HEK293 (cell line): ENCODE measurements at regions not wholly inside any gene's neighbourhood (a gene's known extent, or its start where the extent isn't known, plus 50 kb on each side); places are given as distances from the start of the nearest gene placed in this dataset.

Source experiments
- CTCF ChIA-PET: fragments of 350-600 bp; formaldehyde crosslinking; extraction: SDS; loops from one replicate; lab custom pipeline; 2021; ENCODE audit warnings: antibody characterized with exemption; lab: Yijun Ruan, JAX
- POLR2A ChIA-PET: fragments of 300-600 bp; formaldehyde crosslinking; extraction: SDS; loops from one replicate; lab custom pipeline; 2020; ENCODE audit warnings: antibody characterized with exemption, inconsistent platforms; lab: Yijun Ruan, JAX
- H3K27ac ChIP-seq: fragments of 200-500 bp; sonication (Bioruptor generic); 2 replicates; pipeline ENCODE4 v1.5.1; 2014; ENCODE audit warnings: low read depth, low read length, control low read depth, inconsistent platforms; ENCODE audit errors: extremely low read depth
- H3K36me3 ChIP-seq, 2 experiments: fragments of 200-500 bp in 1 of 2; sonication (Bioruptor generic) in 1 of 2; 1 replicate in 1 of 2; 2 replicates in 1 of 2; pipeline ENCODE4 v1.5.1; 2014 to 2017; ENCODE audit warnings: inconsistent platforms in 2 of 2, low read length in 2 of 2; ENCODE audit not compliant: control insufficient read depth in 2 of 2, insufficient read depth in 1 of 2
- H3K4me1 ChIP-seq: fragments of 200-500 bp; sonication (Bioruptor generic); 2 replicates; pipeline ENCODE4 v1.5.1; 2014; ENCODE audit warnings: mild to moderate bottlenecking, low read length, inconsistent platforms; ENCODE audit not compliant: control insufficient read depth, insufficient read depth
- H3K4me3 ChIP-seq: 2 replicates; pipeline ENCODE4 v1.5.1; 2011; ENCODE audit warnings: low read depth, mild to moderate bottlenecking, control low read depth, low read length, moderate library complexity
- H3K9me3 ChIP-seq: fragments of 200-500 bp; sonication (Bioruptor generic); 2 replicates; pipeline ENCODE4 v1.5.1; 2014; ENCODE audit warnings: low read depth, low read length, inconsistent platforms; ENCODE audit not compliant: control insufficient read depth, insufficient read depth
- AEBP2 ChIP-seq: fragments of 450-650 bp; formaldehyde crosslinking; IDR thresholded peaks from 2 replicates; pipeline ENCODE4 v1.5.1; 2016; ENCODE audit warnings: missing biosample characterization, missing genetic modification characterization, borderline replicate concordance
- GLIS1 ChIP-seq: fragments of 450-650 bp; formaldehyde crosslinking; IDR thresholded peaks from 2 replicates; pipeline ENCODE4 v1.5.1; 2016; ENCODE audit warnings: missing biosample characterization, missing genetic modification characterization
- HOXC10 ChIP-seq: sonication (generic); formaldehyde crosslinking; IDR thresholded peaks from 2 replicates; pipeline ENCODE4 v1.8.1; 2023; ENCODE audit warnings: mild to moderate bottlenecking, missing genetic modification reagents
- HOXD13 ChIP-seq: sonication (generic); formaldehyde crosslinking; IDR thresholded peaks from 2 replicates; pipeline ENCODE4 v1.8.0; 2022; ENCODE audit warnings: missing genetic modification reagents, borderline replicate concordance
- IKZF3 ChIP-seq: fragments of 450-650 bp; IDR thresholded peaks from 2 replicates; pipeline ENCODE4 v1.5.0; 2018; ENCODE audit warnings: missing biosample characterization, mild to moderate bottlenecking, missing genetic modification characterization, moderate library complexity
- MEIS1 ChIP-seq: sonication (generic); formaldehyde crosslinking; IDR thresholded peaks from 2 replicates; pipeline ENCODE4 v1.8.1; 2022; ENCODE audit warnings: missing genetic modification reagents, mild to moderate bottlenecking, borderline replicate concordance
- SCRT2 ChIP-seq: fragments of 450-650 bp; formaldehyde crosslinking; IDR thresholded peaks from 2 replicates; pipeline ENCODE4 v1.5.1; 2016; ENCODE audit warnings: missing biosample characterization, missing genetic modification characterization
- TCF7L2 ChIP-seq: IDR thresholded peaks from 2 replicates; pipeline ENCODE4 v1.6.1; 2011; ENCODE audit warnings: low read depth, mild to moderate bottlenecking, inconsistent platforms, low read length, moderate library complexity, borderline replicate concordance
- YY2 ChIP-seq: fragments of 450-650 bp; formaldehyde crosslinking; IDR thresholded peaks from 2 replicates; pipeline ENCODE4 v1.5.1; 2016; ENCODE audit warnings: missing biosample characterization, missing genetic modification characterization
- ZBTB11 ChIP-seq: fragments of 450-650 bp; formaldehyde crosslinking; conservative IDR thresholded peaks from 2 replicates; pipeline ENCODE4 v1.5.1; 2016; ENCODE audit warnings: low read depth, missing biosample characterization, missing genetic modification characterization
- ZBTB17 ChIP-seq: fragments of 450-650 bp; formaldehyde crosslinking; IDR thresholded peaks from 2 replicates; pipeline ENCODE4 v1.5.1; 2016; ENCODE audit warnings: missing biosample characterization, missing genetic modification characterization
- ZBTB20 ChIP-seq: fragments of 450-650 bp; formaldehyde crosslinking; IDR thresholded peaks from 2 replicates; pipeline ENCODE4 v1.5.1; 2016; ENCODE audit warnings: missing biosample characterization, missing genetic modification characterization
- ZBTB8A ChIP-seq: fragments of 450-650 bp; formaldehyde crosslinking; IDR thresholded peaks from 2 replicates; pipeline ENCODE4 v1.5.1; 2016; ENCODE audit warnings: missing biosample characterization, missing genetic modification characterization
- ZNF10 ChIP-seq: fragments of 450-650 bp; formaldehyde crosslinking; IDR thresholded peaks from 2 replicates; pipeline ENCODE4 v1.5.1; 2017; ENCODE audit warnings: missing biosample characterization, missing genetic modification characterization
- ZNF132 ChIP-seq: fragments of 450-650 bp; formaldehyde crosslinking; IDR thresholded peaks from 2 replicates; pipeline ENCODE4 v1.5.1; 2017; ENCODE audit warnings: missing biosample characterization, missing genetic modification characterization, borderline replicate concordance
- ZNF175 ChIP-seq: fragments of 450-650 bp; formaldehyde crosslinking; IDR thresholded peaks from 2 replicates; pipeline ENCODE4 v1.5.1; 2016; ENCODE audit warnings: missing biosample characterization, missing genetic modification characterization
- ZNF184 ChIP-seq: fragments of 450-650 bp; IDR thresholded peaks from 2 replicates; pipeline ENCODE4 v1.5.1; 2018; ENCODE audit warnings: missing biosample characterization, mild to moderate bottlenecking, missing genetic modification characterization
- ZNF423 ChIP-seq: fragments of 450-650 bp; formaldehyde crosslinking; IDR thresholded peaks from 2 replicates; pipeline ENCODE4 v1.5.1; 2016; ENCODE audit warnings: missing biosample characterization, missing genetic modification characterization
- ZNF530 ChIP-seq: fragments of 450-650 bp; formaldehyde crosslinking; IDR thresholded peaks from 2 replicates; pipeline ENCODE4 v1.5.1; 2016; ENCODE audit warnings: low read depth, missing biosample characterization, missing genetic modification characterization
- ZNF544 ChIP-seq: fragments of 450-650 bp; formaldehyde crosslinking; IDR thresholded peaks from 2 replicates; pipeline ENCODE4 v1.5.0; 2017; ENCODE audit warnings: missing biosample characterization, missing genetic modification characterization
- ZNF658 ChIP-seq: fragments of 450-650 bp; formaldehyde crosslinking; IDR thresholded peaks from 2 replicates; pipeline ENCODE4; 2016; ENCODE audit warnings: missing biosample characterization, missing genetic modification characterization
- ZNF677 ChIP-seq: fragments of 450-650 bp; IDR thresholded peaks from 2 replicates; pipeline ENCODE4 v1.5.0; 2018; ENCODE audit warnings: missing biosample characterization, mild to moderate bottlenecking, missing genetic modification characterization, moderate library complexity
- ZSCAN23 ChIP-seq: fragments of 450-650 bp; formaldehyde crosslinking; IDR thresholded peaks from 2 replicates; pipeline ENCODE4 v1.5.1; 2016; ENCODE audit warnings: missing biosample characterization, missing genetic modification characterization
- TF ChIP-seq, protein P1 (sequence below): fragments of 450-650 bp; formaldehyde crosslinking; IDR thresholded peaks from 2 replicates; pipeline ENCODE4 v1.5.1; 2017; ENCODE audit warnings: missing biosample characterization, missing genetic modification characterization
- TF ChIP-seq, protein P2 (sequence below): fragments of 450-650 bp; formaldehyde crosslinking; IDR thresholded peaks from 2 replicates; pipeline ENCODE4 v1.5.1; 2017; ENCODE audit warnings: missing biosample characterization, missing genetic modification characterization
- TF ChIP-seq, protein P3 (sequence below): fragments of 450-650 bp; formaldehyde crosslinking; IDR thresholded peaks from 2 replicates; pipeline ENCODE4 v1.5.1; 2016; ENCODE audit warnings: missing biosample characterization, missing genetic modification characterization

- TF ChIP-seq ZNF184 (tag by site-specific recombination), result no peak
- no peak for TF ChIP-seq ZNF544 (tag by site-specific recombination)
- no peak for TF ChIP-seq GLIS1 (tag by site-specific recombination)
- no peak for TF ChIP-seq ZNF677 (tag by site-specific recombination)
- TF ChIP-seq ZNF175 (tag by site-specific recombination), result no peak
- no peak for TF ChIP-seq ZBTB11 (tag by site-specific recombination)
- TF ChIP-seq TCF7L2, result no peak
- no peak for TF ChIP-seq ZBTB17 (tag by site-specific recombination)
- TF ChIP-seq HOXD13 (CRISPR knock-in tag), result no peak
- no peak for TF ChIP-seq ZNF132
- TF ChIP-seq AEBP2 (tag by site-specific recombination), result no peak
- TF ChIP-seq ZBTB8A (tag by site-specific recombination), result no peak
- Histone ChIP-seq H3K36me3 (no peaks in the 10 kb centered on the region), H3K9me3 (no peaks in the 10 kb centered on the region), H3K4me3 (no peak overlapping the region), H3K4me1 (no peaks in the 10 kb centered on the region), H3K27ac (no peak overlapping the region)
- CTCF ChIA-PET, result no interaction called here
- POLR2A ChIA-PET, result no interaction called here
Observed at GRCh38 chr11:26150031-26150430, 181.9 kb upstream of the ANO3 start.

DNA sequence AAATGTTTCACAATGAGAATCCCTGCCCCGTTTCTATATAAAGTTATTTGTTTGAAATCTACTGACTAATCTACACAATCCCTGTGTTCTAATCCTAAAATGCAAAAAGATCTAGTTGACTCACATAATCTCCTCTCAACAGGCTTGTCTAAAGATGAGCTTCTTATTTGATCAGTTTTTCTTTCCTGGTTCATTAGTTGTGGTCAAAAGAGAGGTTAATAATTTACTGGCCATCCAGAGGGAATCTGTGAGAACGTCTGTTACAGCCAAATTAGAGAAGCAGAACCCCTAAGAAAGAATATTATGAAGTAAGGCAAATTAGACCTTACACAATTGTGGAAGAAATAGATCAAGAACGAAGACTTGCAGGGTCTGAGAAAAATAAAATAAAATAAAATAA is 173.7 kb upstream of the ANO3 start:
- CTCF ChIA-PET, result no interaction called here
- H3K9me3 ChIP-seq, result no peaks in the 10 kb centered on the region
- no peak overlapping the region for H3K4me3 ChIP-seq
- H3K4me1 ChIP-seq, result no peaks in the 10 kb centered on the region
- H3K36me3 ChIP-seq, result no peaks in the 10 kb centered on the region
- H3K27ac ChIP-seq, result no peak overlapping the region
- TF ChIP-seq ZSCAN23 (tag by site-specific recombination) (no peak), ZBTB17 (tag by site-specific recombination) (no peak), ZNF658 (no peak), ZNF132 (no peak), HOXC10 (no peak), HOXD13 (CRISPR knock-in tag) (no peak), MEIS1 (no peak), ZNF10 (tag by site-specific recombination) (no peak), IKZF3 (tag by site-specific recombination) (no peak), SCRT2 (tag by site-specific recombination) (no peak), ZNF530 (tag by site-specific recombination) (no peak), YY2 (tag by site-specific recombination) (no peak), ZBTB20 (tag by site-specific recombination) (no peak), ZNF423 (tag by site-specific recombination) (no peak), ZNF175 (tag by site-specific recombination) (no peak)
- TF ChIP-seq, protein P1, sequence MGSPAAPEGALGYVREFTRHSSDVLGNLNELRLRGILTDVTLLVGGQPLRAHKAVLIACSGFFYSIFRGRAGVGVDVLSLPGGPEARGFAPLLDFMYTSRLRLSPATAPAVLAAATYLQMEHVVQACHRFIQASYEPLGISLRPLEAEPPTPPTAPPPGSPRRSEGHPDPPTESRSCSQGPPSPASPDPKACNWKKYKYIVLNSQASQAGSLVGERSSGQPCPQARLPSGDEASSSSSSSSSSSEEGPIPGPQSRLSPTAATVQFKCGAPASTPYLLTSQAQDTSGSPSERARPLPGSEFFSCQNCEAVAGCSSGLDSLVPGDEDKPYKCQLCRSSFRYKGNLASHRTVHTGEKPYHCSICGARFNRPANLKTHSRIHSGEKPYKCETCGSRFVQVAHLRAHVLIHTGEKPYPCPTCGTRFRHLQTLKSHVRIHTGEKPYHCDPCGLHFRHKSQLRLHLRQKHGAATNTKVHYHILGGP, result no peak
- TF ChIP-seq, protein P2, sequence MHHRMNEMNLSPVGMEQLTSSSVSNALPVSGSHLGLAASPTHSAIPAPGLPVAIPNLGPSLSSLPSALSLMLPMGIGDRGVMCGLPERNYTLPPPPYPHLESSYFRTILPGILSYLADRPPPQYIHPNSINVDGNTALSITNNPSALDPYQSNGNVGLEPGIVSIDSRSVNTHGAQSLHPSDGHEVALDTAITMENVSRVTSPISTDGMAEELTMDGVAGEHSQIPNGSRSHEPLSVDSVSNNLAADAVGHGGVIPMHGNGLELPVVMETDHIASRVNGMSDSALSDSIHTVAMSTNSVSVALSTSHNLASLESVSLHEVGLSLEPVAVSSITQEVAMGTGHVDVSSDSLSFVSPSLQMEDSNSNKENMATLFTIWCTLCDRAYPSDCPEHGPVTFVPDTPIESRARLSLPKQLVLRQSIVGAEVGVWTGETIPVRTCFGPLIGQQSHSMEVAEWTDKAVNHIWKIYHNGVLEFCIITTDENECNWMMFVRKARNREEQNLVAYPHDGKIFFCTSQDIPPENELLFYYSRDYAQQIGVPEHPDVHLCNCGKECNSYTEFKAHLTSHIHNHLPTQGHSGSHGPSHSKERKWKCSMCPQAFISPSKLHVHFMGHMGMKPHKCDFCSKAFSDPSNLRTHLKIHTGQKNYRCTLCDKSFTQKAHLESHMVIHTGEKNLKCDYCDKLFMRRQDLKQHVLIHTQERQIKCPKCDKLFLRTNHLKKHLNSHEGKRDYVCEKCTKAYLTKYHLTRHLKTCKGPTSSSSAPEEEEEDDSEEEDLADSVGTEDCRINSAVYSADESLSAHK (tag by site-specific recombination), result no peak
- TF ChIP-seq, protein P3, sequence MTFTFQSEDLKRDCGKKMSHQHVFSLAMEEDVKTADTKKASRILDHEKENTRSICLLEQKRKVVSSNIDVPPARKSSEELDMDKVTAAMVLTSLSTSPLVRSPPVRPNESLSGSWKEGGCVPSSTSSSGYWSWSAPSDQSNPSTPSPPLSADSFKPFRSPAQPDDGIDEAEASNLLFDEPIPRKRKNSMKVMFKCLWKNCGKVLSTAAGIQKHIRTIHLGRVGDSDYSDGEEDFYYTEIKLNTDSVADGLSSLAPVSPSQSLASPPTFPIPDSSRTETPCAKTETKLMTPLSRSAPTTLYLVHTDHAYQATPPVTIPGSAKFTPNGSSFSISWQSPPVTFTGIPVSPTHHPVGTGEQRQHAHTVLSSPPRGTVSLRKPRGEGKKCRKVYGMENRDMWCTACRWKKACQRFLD (tag by site-specific recombination), result no peak
- POLR2A ChIA-PET, result no interaction called here
